ENCODE measurements at regions not wholly inside any gene's neighbourhood (a gene's known extent, or its start where the extent isn't known, plus 50 kb on each side); places are given as distances from the start of the nearest gene placed in this dataset.

DNA sequence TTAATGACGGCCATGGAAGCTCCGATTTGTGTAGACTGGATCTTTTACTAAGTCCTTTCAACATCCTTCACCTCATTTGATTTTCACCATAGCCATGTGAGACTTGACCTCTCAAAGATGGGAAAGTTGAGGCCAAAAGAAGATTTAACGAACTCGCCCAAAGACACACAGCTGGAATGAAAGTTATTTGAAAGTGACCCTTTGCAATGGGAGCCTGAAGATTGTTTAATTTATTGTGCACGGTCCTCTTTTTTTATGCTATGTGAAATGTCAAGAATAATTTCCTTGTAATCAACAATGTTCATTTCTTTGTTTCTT lies 58.0 kb upstream of the COPS8 start:
- TF ChIP-seq, protein P1, sequence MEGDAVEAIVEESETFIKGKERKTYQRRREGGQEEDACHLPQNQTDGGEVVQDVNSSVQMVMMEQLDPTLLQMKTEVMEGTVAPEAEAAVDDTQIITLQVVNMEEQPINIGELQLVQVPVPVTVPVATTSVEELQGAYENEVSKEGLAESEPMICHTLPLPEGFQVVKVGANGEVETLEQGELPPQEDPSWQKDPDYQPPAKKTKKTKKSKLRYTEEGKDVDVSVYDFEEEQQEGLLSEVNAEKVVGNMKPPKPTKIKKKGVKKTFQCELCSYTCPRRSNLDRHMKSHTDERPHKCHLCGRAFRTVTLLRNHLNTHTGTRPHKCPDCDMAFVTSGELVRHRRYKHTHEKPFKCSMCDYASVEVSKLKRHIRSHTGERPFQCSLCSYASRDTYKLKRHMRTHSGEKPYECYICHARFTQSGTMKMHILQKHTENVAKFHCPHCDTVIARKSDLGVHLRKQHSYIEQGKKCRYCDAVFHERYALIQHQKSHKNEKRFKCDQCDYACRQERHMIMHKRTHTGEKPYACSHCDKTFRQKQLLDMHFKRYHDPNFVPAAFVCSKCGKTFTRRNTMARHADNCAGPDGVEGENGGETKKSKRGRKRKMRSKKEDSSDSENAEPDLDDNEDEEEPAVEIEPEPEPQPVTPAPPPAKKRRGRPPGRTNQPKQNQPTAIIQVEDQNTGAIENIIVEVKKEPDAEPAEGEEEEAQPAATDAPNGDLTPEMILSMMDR (IDR thresholded peaks at IDR 0.05; ENCODE audit: low read depth, low read length): no peak
- no peak overlapping the region for H3K4me3 ChIP-seq (ENCODE audit: low read depth, low read length)

DNA sequence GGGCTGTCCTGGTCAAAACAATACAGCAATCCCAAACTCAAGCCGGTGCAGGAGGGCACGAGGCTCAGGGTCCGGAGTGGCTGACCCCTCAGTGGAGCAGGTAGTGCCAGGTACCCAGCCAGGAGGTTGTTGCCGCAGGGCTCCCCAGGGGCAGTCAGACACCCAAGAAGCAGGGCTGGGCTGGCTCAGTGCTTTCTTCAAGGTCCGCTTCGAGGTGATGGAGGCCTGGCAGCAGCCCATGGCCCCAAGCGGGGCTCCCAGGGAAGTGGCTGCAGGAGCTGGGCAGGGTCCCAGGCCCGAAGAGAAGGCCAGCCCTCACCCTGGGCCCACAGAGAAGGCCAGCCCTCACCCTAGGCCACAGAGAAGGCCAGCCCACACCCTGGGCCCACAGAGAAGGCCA lies 55.3 kb upstream of the COPS8 start:
- no peak overlapping the region for H3K4me3 ChIP-seq (ENCODE audit: low read depth, low read length)

DNA sequence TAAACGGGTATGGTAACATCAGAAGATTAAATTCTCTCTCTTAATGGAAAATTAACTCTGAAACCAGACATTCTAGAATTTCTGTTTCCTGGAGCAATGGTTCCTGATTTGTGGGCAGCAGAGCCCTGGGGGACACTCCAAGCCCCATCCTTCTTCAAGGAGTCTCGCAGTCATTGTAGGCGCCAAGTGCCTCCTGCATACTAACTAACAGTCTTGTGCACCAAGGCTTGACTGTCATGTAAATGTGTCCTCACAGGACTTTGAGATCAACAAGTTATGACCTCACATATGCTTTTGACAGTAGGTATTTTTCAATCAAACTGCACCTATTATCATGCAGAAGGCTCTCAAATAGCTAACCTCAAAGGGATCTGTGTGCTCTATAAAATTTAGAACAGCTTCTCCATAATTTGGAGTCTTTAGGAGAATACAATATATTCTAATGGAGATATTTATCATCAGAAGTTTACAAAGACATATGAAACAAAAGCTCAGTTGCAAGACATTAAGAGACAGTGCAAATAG lies 52.1 kb upstream of the COPS8 start:
- TF ChIP-seq, protein P1 (IDR thresholded peaks at IDR 0.05; ENCODE audit: low read depth, low read length): no peak
- H3K4me3 ChIP-seq (ENCODE audit: low read depth, low read length): no peak overlapping the region

More for the DNA sequence above, 55.3 kb upstream of the COPS8 start:
- TF ChIP-seq, protein P1 (IDR thresholded peaks at IDR 0.05; ENCODE audit: low read depth, low read length): no peak

DNA sequence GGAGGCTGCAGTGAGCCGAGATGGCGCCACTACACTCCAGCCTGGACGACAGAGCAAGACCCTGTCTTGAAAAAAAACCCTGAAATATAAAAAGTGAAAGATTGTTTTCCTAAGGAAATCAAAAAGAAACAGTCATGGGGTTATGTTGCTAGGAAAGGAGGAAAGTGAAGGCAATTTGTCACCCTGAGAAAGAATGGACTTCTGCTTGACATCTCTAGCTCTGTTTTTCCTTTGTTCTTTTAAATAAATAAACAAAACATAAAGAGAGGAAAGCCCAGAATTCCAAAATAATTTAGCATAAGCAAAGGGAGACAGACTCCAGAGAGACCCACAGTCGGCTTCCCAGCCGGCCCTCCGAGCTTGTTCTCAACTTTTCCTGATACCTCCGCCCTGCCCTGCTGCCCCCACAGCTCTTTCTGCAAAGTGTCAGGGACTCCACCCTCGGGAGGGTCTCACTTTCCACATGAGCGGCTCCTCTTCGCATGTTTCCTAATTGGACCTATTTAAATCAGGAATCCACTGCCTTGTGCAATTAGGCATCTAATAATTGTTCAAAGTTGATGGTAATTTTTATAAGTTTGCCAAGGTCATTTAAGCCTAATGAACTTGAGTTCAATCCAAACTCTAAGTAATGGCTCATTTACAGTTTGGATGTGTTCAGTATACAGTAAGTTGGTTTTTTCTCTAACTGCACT lies 49.8 kb upstream of the COPS8 start:
- TF ChIP-seq, protein P1 (IDR thresholded peaks at IDR 0.05; ENCODE audit: low read depth, low read length): no peak
- no peak overlapping the region for H3K4me3 ChIP-seq (ENCODE audit: low read depth, low read length)

Measured in WI38 (cell line).